ENCODE measurements at regions not wholly inside any gene's neighbourhood (a gene's known extent, or its start where the extent isn't known, plus 50 kb on each side); places are given as distances from the start of the nearest gene placed in this dataset.
"Not testable (repeated sequence)": the region's sequence is repeated elsewhere in the genome, so short reads cannot be mapped to it uniquely, and the experiment has no call there.

DNA sequence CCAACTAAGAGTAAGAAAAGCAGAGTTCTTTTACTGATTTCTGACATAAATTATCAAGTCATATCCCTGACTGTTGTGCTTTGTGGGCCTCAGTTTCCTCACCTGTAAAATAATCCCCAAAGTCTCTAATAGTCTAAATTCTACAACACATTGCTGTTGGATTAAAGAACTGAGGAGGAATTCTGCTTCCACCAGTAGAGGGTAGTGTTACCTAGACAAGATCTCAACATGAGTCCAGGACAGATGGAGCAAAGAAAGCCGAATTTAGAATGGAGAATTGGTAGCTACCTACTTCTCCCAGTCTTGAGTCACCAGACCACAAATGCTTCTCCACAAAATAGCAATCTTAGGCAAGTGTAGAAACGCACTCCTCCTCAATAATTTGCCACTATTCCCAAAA is 462.5 kb upstream of the FSHR start:
- peak; percentile 25 to 61 (median 50) for DNase-seq
- H3K9me3 ChIP-seq (ENCODE audit: control extremely low read depth in 1 of 5, control insufficient read depth in 4 of 5, insufficient read depth in 2 of 5, low read depth in 1 of 5, low read length in 4 of 5), result peaks cover 0 to 2% (median 0%) of the 10 kb centered on the region in 5 experiments
- WGBS (ENCODE audit: insufficient coverage), result 0% methylated on average over 1 of the region's 2 CpGs
- CTCF ChIA-PET, result interaction anchor here (1.4 to 2.6 kb wide), 4 partner anchors 9 to 785 kb away, joined by 4 to 12 read pairs (median 5); no protein-coding TSS in a partner anchor
- H3K27ac ChIP-seq (ENCODE audit: insufficient read depth in 1 of 2, low read depth in 1 of 2, low read length in 2 of 2, poor library complexity in 1 of 2, severe bottlenecking in 2 of 2), result no peak overlapping the region
- H3K4me3 ChIP-seq (ENCODE audit: control insufficient read depth in 1 of 7, extremely low read depth in 1 of 7, insufficient read depth in 4 of 7, low read depth in 2 of 7, low read length in 6 of 7), result no peak overlapping the region
- no peaks in the 10 kb centered on the region for H3K27me3 ChIP-seq (replicated peaks in 2 of 5; ENCODE audit: control insufficient read depth in 4 of 5, insufficient read depth in 5 of 5, low read length in 4 of 5)
- no peaks in the 10 kb centered on the region for H3K36me3 ChIP-seq (ENCODE audit: control insufficient read depth in 4 of 4, insufficient read depth in 4 of 4, low read length in 3 of 4)
- POLR2A ChIA-PET, result no interaction called here
- H3K4me1 ChIP-seq (ENCODE audit: control extremely low read depth in 1 of 4, control insufficient read depth in 4 of 4, insufficient read depth in 4 of 4, low read length in 3 of 4), result no peaks in the 10 kb centered on the region

DNA sequence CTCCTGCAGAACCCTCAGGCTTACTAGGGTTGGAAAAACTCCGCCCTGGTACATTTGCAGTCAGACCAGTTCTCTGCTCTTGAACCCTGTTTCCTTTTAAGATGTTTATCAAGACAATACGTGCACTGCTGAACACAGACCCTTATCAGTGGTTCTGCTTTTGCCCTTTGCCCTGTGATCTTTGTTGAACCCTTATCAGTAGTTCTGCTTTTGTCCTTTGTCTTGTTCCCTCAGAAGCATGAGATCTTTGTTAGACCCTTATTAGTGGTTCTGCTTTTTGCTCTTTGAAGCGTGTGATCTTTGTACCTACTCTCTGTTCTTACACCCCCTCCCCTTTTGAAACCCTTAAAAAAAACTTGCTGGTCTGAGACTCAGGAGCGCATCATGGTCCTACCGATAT is 457.5 kb upstream of the FSHR start:
- H3K27me3 ChIP-seq (replicated peaks in 2 of 5; ENCODE audit: control insufficient read depth in 4 of 5, insufficient read depth in 5 of 5, low read length in 4 of 5); H3K4me1 ChIP-seq (ENCODE audit: control extremely low read depth in 1 of 4, control insufficient read depth in 4 of 4, insufficient read depth in 4 of 4, low read length in 3 of 4); H3K4me3 ChIP-seq (ENCODE audit: control insufficient read depth in 1 of 7, extremely low read depth in 1 of 7, insufficient read depth in 4 of 7, low read depth in 2 of 7, low read length in 6 of 7); H3K36me3 ChIP-seq (ENCODE audit: control insufficient read depth in 4 of 4, insufficient read depth in 4 of 4, low read length in 3 of 4); POLR2A ChIA-PET; H3K27ac ChIP-seq (ENCODE audit: insufficient read depth in 1 of 2, low read depth in 1 of 2, low read length in 2 of 2, poor library complexity in 1 of 2, severe bottlenecking in 2 of 2); DNase-seq; CTCF ChIA-PET; H3K9me3 ChIP-seq (ENCODE audit: control extremely low read depth in 1 of 5, control insufficient read depth in 4 of 5, insufficient read depth in 2 of 5, low read depth in 1 of 5, low read length in 4 of 5): not testable (repeated sequence)
- 81% methylated on average over 4 of the region's 5 CpGs for WGBS (ENCODE audit: insufficient coverage)

DNA sequence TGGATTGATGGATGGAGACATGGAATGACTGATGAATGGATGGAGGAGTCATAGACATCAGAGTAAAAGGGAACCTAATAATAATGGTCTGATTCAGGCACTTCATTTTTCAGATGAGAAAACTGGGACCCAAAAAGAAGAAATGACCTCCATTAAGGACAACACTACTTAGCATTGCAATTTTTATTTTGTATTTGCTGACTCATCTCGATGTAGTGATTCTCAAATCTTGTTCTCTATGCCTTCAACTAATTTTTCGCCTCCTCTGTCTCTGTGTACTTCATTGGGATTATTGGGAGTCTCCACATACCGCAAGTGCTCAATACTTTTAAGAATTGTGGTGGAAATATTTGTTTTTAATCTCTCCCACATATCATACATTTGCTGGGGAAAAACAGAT is 446.2 kb upstream of the FSHR start:
- 100% methylated on average over 1 of the region's 3 CpGs for WGBS (ENCODE audit: insufficient coverage)
- Histone ChIP-seq H3K4me3 (ENCODE audit: control insufficient read depth in 1 of 7, extremely low read depth in 1 of 7, insufficient read depth in 4 of 7, low read depth in 2 of 7, low read length in 6 of 7) (no peak overlapping the region), H3K9me3 (ENCODE audit: control extremely low read depth in 1 of 5, control insufficient read depth in 4 of 5, insufficient read depth in 2 of 5, low read depth in 1 of 5, low read length in 4 of 5) (no peaks in the 10 kb centered on the region), H3K4me1 (ENCODE audit: control extremely low read depth in 1 of 4, control insufficient read depth in 4 of 4, insufficient read depth in 4 of 4, low read length in 3 of 4) (no peaks in the 10 kb centered on the region), H3K27ac (ENCODE audit: insufficient read depth in 1 of 2, low read depth in 1 of 2, low read length in 2 of 2, poor library complexity in 1 of 2, severe bottlenecking in 2 of 2) (no peak overlapping the region), H3K27me3 (replicated peaks in 2 of 5; ENCODE audit: control insufficient read depth in 4 of 5, insufficient read depth in 5 of 5, low read length in 4 of 5) (no peaks in the 10 kb centered on the region), H3K36me3 (ENCODE audit: control insufficient read depth in 4 of 4, insufficient read depth in 4 of 4, low read length in 3 of 4) (no peaks in the 10 kb centered on the region)
- ChIA-PET CTCF (no interaction called here), POLR2A (no interaction called here)
- no peak for DNase-seq

DNA sequence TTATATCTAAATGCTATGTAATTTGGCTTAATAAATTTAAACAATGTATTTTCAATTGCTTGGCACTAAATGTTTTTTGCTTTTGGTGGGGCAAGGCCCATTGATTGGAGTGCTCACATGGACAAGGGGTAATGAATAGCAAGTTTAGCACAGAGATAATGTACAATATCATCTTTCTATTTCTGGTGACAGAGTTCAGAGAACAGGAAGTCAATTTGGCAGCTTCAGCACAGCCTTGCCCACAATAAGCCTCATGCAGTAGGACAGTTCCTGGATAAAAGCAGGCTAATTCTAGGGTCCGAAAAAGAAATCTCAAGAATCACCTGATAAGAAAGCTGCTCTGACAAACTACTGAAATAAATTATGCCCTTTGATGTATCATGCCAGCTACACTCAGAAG is 443.9 kb upstream of the FSHR start:
- Histone ChIP-seq H3K36me3 (ENCODE audit: control insufficient read depth in 4 of 4, insufficient read depth in 4 of 4, low read length in 3 of 4) (no peaks in the 10 kb centered on the region), H3K4me1 (ENCODE audit: control extremely low read depth in 1 of 4, control insufficient read depth in 4 of 4, insufficient read depth in 4 of 4, low read length in 3 of 4) (no peaks in the 10 kb centered on the region), H3K27ac (ENCODE audit: insufficient read depth in 1 of 2, low read depth in 1 of 2, low read length in 2 of 2, poor library complexity in 1 of 2, severe bottlenecking in 2 of 2) (no peak overlapping the region), H3K4me3 (ENCODE audit: control insufficient read depth in 1 of 7, extremely low read depth in 1 of 7, insufficient read depth in 4 of 7, low read depth in 2 of 7, low read length in 6 of 7) (no peak overlapping the region), H3K9me3 (ENCODE audit: control extremely low read depth in 1 of 5, control insufficient read depth in 4 of 5, insufficient read depth in 2 of 5, low read depth in 1 of 5, low read length in 4 of 5) (peaks cover 0 to 3% (median 0%) of the 10 kb centered on the region in 5 experiments), H3K27me3 (replicated peaks in 2 of 5; ENCODE audit: control insufficient read depth in 4 of 5, insufficient read depth in 5 of 5, low read length in 4 of 5) (no peaks in the 10 kb centered on the region)
- CTCF ChIA-PET, result no interaction called here
- no CpG with 5 or more reads among the region's 1 CpG for WGBS (ENCODE audit: insufficient coverage)
- DNase-seq, result peak in 1 of 3 donors; percentile 1
- POLR2A ChIA-PET, result no interaction called here

DNA sequence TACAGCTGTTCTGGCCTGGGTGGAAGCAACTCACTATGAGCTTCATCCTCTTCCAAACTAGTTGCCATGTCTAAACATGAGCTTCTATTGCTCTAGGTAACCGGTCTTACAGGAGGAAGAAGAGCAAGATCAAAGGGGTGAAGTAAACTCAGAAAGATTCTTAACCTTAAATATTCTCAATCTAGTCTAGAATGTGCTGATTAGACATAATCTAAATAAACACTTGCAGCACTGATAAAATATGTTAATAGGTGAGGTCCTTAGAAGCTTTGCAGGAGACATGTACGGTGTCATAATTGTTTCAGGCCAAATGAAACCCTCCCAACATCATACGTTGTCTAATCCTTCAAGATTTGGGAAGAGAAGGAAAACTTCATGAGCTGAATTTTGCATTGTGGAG is 431.6 kb upstream of the FSHR start:
- no peak overlapping the region for H3K4me3 ChIP-seq (ENCODE audit: control insufficient read depth in 1 of 7, extremely low read depth in 1 of 7, insufficient read depth in 4 of 7, low read depth in 2 of 7, low read length in 6 of 7)
- 100% methylated on average over 1 of the region's 3 CpGs for WGBS (ENCODE audit: insufficient coverage)
- no peak overlapping the region for H3K27ac ChIP-seq (ENCODE audit: insufficient read depth in 1 of 2, low read depth in 1 of 2, low read length in 2 of 2, poor library complexity in 1 of 2, severe bottlenecking in 2 of 2)
- ChIA-PET CTCF (no interaction called here), POLR2A (no interaction called here)
- H3K27me3 ChIP-seq (replicated peaks in 2 of 5; ENCODE audit: control insufficient read depth in 4 of 5, insufficient read depth in 5 of 5, low read length in 4 of 5), result no peaks in the 10 kb centered on the region
- H3K9me3 ChIP-seq (ENCODE audit: control extremely low read depth in 1 of 5, control insufficient read depth in 4 of 5, insufficient read depth in 2 of 5, low read depth in 1 of 5, low read length in 4 of 5), result no peaks in the 10 kb centered on the region
- no peaks in the 10 kb centered on the region for H3K4me1 ChIP-seq (ENCODE audit: control extremely low read depth in 1 of 4, control insufficient read depth in 4 of 4, insufficient read depth in 4 of 4, low read length in 3 of 4)
- H3K36me3 ChIP-seq (ENCODE audit: control insufficient read depth in 4 of 4, insufficient read depth in 4 of 4, low read length in 3 of 4), result no peaks in the 10 kb centered on the region
- DNase-seq, result no peak

DNA sequence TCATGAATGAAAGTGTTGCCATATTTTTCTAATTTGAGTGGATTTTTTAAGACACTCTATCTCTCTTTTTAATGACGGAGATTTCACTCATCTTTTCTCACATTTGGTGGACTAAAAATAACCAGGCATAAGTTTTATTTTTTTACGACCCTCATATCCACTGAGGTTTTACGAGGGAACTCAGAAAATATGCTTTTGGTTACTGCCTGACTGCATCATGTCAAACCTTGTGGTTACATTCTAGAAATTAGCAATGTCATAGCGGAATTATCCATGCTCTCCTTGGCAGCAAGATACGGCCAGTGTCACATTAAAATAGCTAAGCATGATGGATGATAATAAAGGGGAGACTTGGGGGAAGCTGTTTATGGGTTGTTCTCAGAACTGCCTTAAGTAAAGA is 428.6 kb upstream of the FSHR start:
- H3K4me1 ChIP-seq (ENCODE audit: control extremely low read depth in 1 of 4, control insufficient read depth in 4 of 4, insufficient read depth in 4 of 4, low read length in 3 of 4), result no peaks in the 10 kb centered on the region
- H3K9me3 ChIP-seq (ENCODE audit: control extremely low read depth in 1 of 5, control insufficient read depth in 4 of 5, insufficient read depth in 2 of 5, low read depth in 1 of 5, low read length in 4 of 5), result no peaks in the 10 kb centered on the region
- H3K36me3 ChIP-seq (ENCODE audit: control insufficient read depth in 4 of 4, insufficient read depth in 4 of 4, low read length in 3 of 4), result no peaks in the 10 kb centered on the region
- H3K27me3 ChIP-seq (replicated peaks in 2 of 5; ENCODE audit: control insufficient read depth in 4 of 5, insufficient read depth in 5 of 5, low read length in 4 of 5), result no peaks in the 10 kb centered on the region
- H3K27ac ChIP-seq (ENCODE audit: insufficient read depth in 1 of 2, low read depth in 1 of 2, low read length in 2 of 2, poor library complexity in 1 of 2, severe bottlenecking in 2 of 2), result no peak overlapping the region
- POLR2A ChIA-PET, result no interaction called here
- DNase-seq, result peak; percentile 5 to 82 (median 48)
- H3K4me3 ChIP-seq (ENCODE audit: control insufficient read depth in 1 of 7, extremely low read depth in 1 of 7, insufficient read depth in 4 of 7, low read depth in 2 of 7, low read length in 6 of 7), result no peak overlapping the region
- CTCF ChIA-PET, result no interaction called here
- WGBS (ENCODE audit: insufficient coverage), result 69% methylated on average over 3 of the region's 5 CpGs

DNA sequence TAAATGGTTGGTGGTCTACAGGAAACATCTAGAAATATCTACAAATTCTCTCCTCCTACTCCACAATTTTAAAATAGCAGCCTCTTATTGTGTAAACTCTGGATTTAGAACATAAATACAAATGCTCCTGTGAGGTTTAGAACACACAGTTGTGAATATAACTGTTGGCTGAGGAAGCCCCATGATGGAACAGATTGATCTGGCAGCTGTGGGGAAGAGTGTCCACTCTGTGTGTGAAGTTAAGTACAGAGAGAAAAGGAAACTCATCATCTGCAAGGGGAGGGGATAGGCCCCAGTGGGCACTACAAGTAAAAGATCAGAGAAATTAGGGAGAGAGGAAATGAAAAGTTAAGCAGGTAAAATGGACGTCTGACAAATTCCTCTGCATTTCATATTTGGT is 422.7 kb upstream of the FSHR start:
- Histone ChIP-seq H3K27ac (ENCODE audit: insufficient read depth in 1 of 2, low read depth in 1 of 2, low read length in 2 of 2, poor library complexity in 1 of 2, severe bottlenecking in 2 of 2) (no peak overlapping the region), H3K36me3 (ENCODE audit: control insufficient read depth in 4 of 4, insufficient read depth in 4 of 4, low read length in 3 of 4) (no peaks in the 10 kb centered on the region), H3K4me3 (ENCODE audit: control insufficient read depth in 1 of 7, extremely low read depth in 1 of 7, insufficient read depth in 4 of 7, low read depth in 2 of 7, low read length in 6 of 7) (no peak overlapping the region), H3K9me3 (ENCODE audit: control extremely low read depth in 1 of 5, control insufficient read depth in 4 of 5, insufficient read depth in 2 of 5, low read depth in 1 of 5, low read length in 4 of 5) (no peaks in the 10 kb centered on the region), H3K4me1 (ENCODE audit: control extremely low read depth in 1 of 4, control insufficient read depth in 4 of 4, insufficient read depth in 4 of 4, low read length in 3 of 4) (no peaks in the 10 kb centered on the region), H3K27me3 (replicated peaks in 2 of 5; ENCODE audit: control insufficient read depth in 4 of 5, insufficient read depth in 5 of 5, low read length in 4 of 5) (no peaks in the 10 kb centered on the region)
- CTCF ChIA-PET, result no interaction called here
- POLR2A ChIA-PET, result no interaction called here
- WGBS (ENCODE audit: insufficient coverage), result 67% methylated on average over 1 of the region's 1 CpG
- no peak for DNase-seq

Data from common myeloid progenitor, CD34-positive (primary cell).